ENCODE measurements at regions not wholly inside any gene's neighbourhood (a gene's known extent, or its start where the extent isn't known, plus 50 kb on each side); places are given as distances from the start of the nearest gene placed in this dataset.

DNA sequence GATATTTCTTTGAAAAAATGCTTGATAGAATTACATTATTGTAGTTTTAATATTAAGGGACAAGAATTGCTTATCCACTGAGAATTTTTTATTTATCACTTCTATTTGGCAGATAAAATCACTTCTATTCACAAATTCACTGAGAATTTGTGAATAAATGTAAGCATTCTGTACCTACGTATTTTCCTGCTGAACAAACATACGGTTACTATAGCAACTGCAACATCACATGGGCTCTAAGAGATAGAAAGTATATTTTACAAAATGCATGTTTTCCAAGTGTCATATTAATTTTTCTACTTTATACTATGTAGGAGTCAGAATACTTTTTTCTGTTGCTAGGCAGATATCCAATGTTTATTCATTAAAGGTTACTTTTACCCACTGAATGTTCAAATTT is 166.2 kb downstream of the ZIC1 start:
- POLR2A ChIA-PET: no interaction called here
- CTCF ChIA-PET: no interaction called here

GRCh38 chr3:147582642-147583041 is 173.5 kb downstream of the ZIC1 start:
- ChIA-PET CTCF (no interaction called here), POLR2A (no interaction called here)

GRCh38 chr3:147589016-147589415 is 179.9 kb downstream of the ZIC1 start:
- ChIA-PET POLR2A (no interaction called here), CTCF (no interaction called here)

- CTCF ChIA-PET: no interaction called here
- POLR2A ChIA-PET: no interaction called here
Observed at GRCh38 chr3:147604136-147604535, 195.0 kb downstream of the ZIC1 start.

- POLR2A ChIA-PET: no interaction called here
- CTCF ChIA-PET: no interaction called here
Observed at GRCh38 chr3:147613725-147614124, 204.6 kb downstream of the ZIC1 start.

- ChIA-PET POLR2A (no interaction called here), CTCF (no interaction called here)
Observed at GRCh38 chr3:147614210-147614609, 205.0 kb downstream of the ZIC1 start.

DNA sequence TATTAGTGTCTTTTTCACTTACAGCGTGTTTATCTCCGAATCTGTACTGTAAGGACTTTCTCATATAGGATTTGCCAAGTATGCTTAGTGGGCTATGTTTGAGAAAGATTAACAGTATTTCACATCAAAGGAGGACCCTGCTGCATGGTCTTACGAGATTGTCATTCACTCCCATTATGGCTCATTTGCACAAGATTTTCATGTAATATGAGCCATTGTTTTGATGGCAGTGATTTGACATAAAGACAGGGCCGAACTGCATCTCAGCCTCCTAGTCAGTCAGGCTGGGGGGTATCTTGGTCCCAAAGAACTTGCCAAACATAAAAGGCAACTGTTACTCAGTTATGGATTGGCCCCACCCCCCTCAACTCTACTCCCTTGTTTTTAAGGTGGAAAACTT is 205.9 kb downstream of the ZIC1 start:
- CTCF ChIA-PET: no interaction called here
- POLR2A ChIA-PET: no interaction called here

- ChIA-PET CTCF (no interaction called here), POLR2A (no interaction called here)
Observed at GRCh38 chr3:147616998-147617619, 207.9 kb downstream of the ZIC1 start.

DNA sequence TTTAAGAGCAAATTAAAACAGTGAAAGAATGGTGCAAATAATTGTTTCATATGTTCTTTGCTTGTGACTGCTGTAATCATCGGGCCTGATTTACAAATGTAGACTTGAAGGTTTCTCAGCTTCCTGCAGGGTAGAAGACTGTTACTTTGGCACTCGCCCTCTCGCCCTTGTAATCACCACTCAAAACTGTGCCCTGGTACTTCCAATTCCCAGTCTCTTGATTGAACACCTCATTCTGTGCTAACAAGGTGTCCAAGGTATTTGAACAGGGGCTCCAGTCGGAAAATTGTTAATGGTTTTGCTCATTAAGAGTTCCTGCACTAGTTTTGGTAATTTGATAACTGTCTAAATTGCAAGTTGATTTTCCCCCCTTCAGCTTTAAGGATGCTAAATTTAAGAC is 209.5 kb downstream of the ZIC1 start:
- ChIA-PET POLR2A (no interaction called here), CTCF (no interaction called here)

DNA sequence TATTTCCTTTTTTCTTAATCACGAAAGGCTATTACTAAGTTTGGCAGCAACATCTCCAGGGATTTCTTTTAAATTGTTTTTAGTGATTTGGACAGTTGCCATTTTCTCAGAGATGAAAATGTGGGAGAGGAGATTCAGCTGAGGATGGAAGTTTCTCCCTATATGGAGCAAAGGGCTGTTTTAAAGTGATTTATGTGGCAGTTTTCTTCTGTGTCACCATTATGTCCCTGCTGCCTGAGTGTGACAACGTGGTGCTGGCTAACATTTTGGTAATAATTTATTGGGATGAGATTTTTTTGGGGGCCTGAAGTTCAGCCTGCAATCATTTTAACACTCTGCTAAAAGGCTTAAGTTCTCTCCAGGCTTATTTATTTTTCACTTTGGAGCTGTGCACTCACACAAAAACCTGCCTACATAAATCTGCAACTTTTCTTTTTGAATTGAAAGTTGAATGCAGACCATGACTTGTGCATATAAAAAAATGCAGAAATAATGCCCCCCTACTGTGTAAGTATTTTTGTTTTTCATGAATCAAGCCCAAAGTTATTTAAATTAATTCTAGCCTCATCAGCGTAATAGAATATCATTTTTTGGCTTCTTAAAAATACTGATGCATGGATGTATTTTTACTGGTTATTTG is 210.9 kb downstream of the ZIC1 start:
- ChIA-PET POLR2A (no interaction called here), CTCF (no interaction called here)

DNA sequence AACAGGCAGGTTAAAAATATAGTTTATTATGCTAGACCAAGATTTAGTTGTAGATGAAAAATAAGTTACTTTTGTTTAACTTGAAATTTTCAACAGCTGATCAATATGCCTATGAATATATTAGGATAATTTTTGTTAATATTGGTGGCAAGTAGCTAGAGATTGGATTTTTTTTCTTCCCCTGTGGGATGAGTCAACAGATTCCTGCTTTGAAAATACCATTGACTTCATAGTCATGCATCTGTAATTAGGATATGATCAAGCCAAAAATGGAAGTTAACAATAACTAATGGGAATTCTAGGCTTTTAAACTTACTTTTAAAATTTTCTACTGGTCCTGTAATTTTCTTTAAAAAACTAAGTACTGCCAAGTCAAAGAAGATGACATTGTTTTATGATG is 211.7 kb downstream of the ZIC1 start:
- CTCF ChIA-PET: no interaction called here
- POLR2A ChIA-PET: no interaction called here

GRCh38 chr3:147630921-147631415 is 221.8 kb downstream of the ZIC1 start:
- ChIA-PET POLR2A (no interaction called here), CTCF (no interaction called here)

DNA sequence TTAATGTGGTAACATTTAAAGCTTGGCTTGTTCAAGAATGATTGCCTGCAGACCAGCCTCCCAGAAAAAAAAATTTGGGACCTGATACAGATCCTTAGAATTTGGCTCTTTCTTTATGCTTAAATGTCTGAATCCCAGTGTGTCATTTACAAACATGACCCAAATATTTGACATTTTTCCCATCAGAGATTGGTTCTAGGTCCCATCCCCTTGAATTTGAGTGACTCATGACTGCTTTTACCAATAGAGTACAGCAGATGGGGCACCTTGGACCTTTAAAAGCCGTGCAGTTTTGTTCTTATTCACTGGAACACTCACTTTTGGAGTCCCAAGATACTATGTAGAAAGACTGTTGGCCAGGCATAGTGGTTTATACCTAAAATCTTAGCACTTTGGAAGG is 231.6 kb downstream of the ZIC1 start:
- ChIA-PET CTCF (interaction anchor here (0.7 kb wide), 1 partner anchor 1751 kb away, joined by 4 read pairs; no protein-coding TSS in a partner anchor), POLR2A (no interaction called here)

DNA sequence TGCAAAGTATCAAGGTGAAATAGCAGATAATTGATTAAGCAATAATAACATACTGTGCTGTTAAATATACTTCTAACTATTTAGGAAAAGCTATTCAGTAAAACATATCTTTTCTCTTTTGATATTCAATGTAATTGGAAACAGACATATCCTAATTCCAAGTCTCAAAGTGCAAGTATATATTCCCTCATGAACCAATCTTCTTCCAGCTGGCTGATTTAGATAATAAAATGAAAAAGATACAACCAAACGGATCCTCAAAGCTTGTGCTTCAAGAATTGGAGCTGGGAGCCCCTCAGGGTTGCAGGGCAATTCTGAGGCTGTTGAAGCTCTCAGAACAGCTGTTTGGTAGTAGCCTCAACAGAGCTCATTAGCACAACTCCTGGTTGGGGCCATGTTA is 236.6 kb downstream of the ZIC1 start:
- CTCF ChIA-PET: no interaction called here
- POLR2A ChIA-PET: no interaction called here

- ChIA-PET POLR2A (no interaction called here), CTCF (no interaction called here)
Observed at GRCh38 chr3:147649475-147649874, 240.3 kb downstream of the ZIC1 start.

DNA sequence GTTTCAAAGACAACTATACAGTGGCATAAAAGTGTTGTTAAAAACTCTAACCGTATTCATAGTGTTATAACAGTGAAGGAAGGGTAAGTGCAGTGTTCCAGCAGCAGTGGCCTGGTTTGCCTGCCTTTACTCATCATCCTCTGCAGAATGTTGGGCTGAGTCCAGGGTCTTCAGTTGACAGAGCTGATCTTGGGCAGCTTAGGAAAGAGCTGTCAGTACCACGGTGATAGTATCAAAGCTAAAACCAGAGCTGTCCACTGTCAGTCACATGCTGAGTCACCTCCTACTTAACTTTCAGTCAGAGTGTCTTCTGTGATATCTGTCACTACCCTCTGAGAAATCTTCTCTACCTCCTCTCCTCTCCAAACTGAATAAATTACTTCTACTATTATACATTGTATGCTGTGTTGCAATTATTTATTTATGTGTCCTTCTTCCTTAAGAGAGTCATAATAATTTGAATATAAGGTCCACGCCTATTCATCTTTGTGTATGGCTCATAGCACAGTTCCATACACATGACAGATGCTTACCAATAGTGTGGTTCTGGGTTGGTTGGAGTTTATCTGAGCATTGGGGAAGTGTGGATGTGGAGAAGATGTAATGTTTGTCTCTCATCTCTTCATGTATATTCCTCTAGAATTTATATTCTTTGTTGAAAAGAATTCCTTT is 242.1 kb downstream of the ZIC1 start:
- ChIA-PET POLR2A (no interaction called here), CTCF (no interaction called here)

DNA sequence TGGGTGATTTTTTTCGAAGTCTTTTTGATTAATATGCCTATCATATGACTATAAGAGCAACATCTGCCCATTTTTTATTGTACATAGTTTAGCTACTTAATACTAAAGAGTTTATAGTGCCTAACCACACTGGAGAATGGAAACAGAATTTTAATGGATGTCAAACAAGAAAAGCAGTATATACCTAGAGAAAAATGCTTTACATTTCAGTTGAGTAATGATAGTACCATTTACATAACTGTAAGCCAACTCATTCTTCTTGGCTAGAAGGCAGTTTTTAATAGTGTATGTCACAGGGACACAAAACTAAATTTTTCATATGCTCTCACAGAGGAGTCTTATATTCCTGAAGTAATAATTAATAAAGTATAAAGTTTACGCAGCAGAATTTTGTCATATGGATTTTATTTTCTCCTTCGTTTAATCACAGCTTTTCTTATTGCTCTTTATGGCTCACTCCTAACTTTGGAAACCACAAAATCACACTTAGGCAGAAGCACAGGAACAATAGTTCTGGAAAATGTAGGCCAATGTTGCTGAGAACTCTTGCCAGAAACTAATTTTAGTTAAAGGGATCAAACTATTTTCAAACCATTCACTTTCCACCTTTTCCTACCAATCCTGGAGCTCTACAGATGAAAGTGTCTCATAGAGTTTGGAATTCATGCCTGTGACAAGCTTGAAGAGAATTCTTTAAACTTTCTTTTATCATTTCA is 243.6 kb downstream of the ZIC1 start:
- CTCF ChIA-PET: no interaction called here
- POLR2A ChIA-PET: no interaction called here

- POLR2A ChIA-PET: no interaction called here
Observed at GRCh38 chr3:147653367-147653923, 244.3 kb downstream of the ZIC1 start.

GRCh38 chr3:147654827-147655226 is 245.7 kb downstream of the ZIC1 start:
- CTCF ChIA-PET: no interaction called here
- POLR2A ChIA-PET: no interaction called here

More at GRCh38 chr3:147653367-147653923, 244.3 kb downstream of the ZIC1 start:
- CTCF ChIA-PET: no interaction called here

DNA sequence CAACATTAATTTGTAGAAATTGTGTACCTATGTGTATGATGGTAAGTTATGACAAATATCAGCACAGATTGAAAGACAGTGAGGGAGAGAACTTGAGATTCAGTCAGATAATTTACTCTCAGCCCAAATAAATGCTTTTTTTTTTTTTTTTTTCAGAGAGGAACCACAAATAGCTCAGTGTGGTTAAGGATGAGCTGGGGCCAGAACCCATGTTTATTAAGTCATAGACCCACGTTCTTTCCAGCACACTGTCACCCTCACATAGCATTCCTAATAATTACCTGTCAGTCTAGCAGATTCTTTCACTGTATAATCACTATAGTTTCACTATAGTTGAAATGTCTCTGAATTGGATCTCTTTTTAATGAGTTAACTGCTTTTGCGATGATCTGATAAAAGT is 246.1 kb downstream of the ZIC1 start:
- ChIA-PET CTCF (interaction anchor here (1.3 kb wide), 1 partner anchor 12 kb away, joined by 3 read pairs; no protein-coding TSS in a partner anchor), POLR2A (no interaction called here)

GRCh38 chr3:147656023-147656422 is 246.9 kb downstream of the ZIC1 start:
- CTCF ChIA-PET: interaction anchor here (1.3 kb wide), 1 partner anchor 11 kb away, joined by 3 read pairs; no protein-coding TSS in a partner anchor
- POLR2A ChIA-PET: no interaction called here

All from activated CD8-positive, alpha-beta memory T cell treated with anti-CD3 and anti-CD28 coated beads for 36 hours (primary cell).